GM13976 (cell line): ENCODE measurements at regions not wholly inside any gene's neighbourhood (a gene's known extent, or its start where the extent isn't known, plus 50 kb on each side); places are given as distances from the start of the nearest gene placed in this dataset.
"Not testable (repeated sequence)": the region's sequence is repeated elsewhere in the genome, so short reads cannot be mapped to it uniquely, and the experiment has no call there.

Experiments
- DNase-seq: peaks from one replicate; pipeline ENCODE4 v3.0.0; 2012; ENCODE audit warnings: low spot score
- in situ Hi-C: fragments of 300-500 bp; cut with MboI; formaldehyde crosslinking; loops from one replicate; pipeline ENCODE4 v1.12.0; 2022; ENCODE audit warnings: low sequenced_read_pairs, mixed read lengths, inconsistent platforms; ENCODE audit not compliant: unreplicated experiment
- TF ChIP-seq, protein P1 (sequence below): IDR thresholded peaks from 2 replicates; pipeline ENCODE4 v1.5.1; 2012; ENCODE audit warnings: borderline replicate concordance, mild to moderate bottlenecking; ENCODE audit not compliant: insufficient read depth; ENCODE audit errors: extremely low read depth, missing control alignments, control extremely low read depth

DNA sequence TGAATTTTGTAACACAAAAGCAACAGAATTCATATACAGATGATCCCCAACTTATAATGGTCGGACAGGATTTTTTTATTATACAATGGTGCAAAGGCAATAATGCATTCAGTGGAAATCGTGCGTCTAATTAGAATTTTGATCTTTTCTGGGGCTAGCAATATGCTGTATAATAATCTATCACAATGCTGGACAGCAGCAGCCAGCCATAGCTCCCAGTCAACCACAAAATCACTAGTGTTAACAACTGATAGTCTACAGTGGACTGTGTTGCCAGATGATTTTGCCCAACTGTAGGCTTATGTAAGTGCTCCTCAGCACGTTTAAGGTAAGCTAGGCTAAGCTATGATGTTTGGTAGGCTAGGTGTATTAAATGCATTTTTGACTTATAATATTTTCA lies 399.0 kb upstream of the SLC39A10 start:
- TF ChIP-seq, protein P1, sequence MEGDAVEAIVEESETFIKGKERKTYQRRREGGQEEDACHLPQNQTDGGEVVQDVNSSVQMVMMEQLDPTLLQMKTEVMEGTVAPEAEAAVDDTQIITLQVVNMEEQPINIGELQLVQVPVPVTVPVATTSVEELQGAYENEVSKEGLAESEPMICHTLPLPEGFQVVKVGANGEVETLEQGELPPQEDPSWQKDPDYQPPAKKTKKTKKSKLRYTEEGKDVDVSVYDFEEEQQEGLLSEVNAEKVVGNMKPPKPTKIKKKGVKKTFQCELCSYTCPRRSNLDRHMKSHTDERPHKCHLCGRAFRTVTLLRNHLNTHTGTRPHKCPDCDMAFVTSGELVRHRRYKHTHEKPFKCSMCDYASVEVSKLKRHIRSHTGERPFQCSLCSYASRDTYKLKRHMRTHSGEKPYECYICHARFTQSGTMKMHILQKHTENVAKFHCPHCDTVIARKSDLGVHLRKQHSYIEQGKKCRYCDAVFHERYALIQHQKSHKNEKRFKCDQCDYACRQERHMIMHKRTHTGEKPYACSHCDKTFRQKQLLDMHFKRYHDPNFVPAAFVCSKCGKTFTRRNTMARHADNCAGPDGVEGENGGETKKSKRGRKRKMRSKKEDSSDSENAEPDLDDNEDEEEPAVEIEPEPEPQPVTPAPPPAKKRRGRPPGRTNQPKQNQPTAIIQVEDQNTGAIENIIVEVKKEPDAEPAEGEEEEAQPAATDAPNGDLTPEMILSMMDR, result no peak
- no peak for DNase-seq
- in situ Hi-C loops, result no loop called here

DNA sequence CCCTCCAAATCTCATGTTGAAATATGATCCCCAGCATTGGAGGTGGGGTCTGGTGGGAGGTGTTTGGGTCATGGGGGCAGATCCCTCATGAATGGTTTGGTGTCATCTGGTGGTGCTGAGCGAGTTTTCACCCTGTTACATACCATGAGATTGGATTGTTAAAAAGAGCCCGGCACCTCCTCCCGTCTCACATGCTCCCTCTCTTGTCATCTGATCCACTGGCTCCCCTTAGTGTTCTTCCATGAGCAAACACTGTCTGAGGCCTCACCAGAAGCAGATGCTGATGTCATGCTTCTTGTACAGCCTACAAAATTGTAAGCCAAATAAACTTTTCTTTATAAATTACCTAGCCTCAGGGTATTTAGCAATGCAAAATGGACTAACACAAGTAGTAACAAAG lies 405.0 kb upstream of the SLC39A10 start:
- DNase-seq, result no peak
- TF ChIP-seq, protein P1, result no peak

DNA sequence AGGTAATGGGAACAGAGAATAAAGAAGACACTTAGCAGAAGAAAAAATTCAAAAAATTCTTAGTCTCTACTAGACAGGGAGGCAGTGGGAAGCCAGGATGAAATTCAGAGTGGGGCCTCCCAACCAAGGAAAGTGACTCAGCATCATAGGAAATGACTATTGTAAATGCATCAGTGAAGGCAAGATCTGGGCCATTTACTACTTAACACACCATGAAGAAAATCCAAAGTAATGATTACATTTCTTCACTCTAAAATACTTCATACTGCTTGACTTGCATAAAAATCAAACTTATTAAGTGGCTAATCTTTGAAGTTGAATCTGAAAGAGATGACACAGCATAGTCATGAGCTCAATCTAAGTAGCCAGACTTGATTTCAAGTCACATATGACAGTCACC lies 405.8 kb upstream of the SLC39A10 start:
- DNase-seq, result no peak
- TF ChIP-seq, protein P1, result no peak
- in situ Hi-C loops, result no loop called here

More for the DNA sequence above, 405.0 kb upstream of the SLC39A10 start:
- in situ Hi-C loops, result no loop called here

DNA sequence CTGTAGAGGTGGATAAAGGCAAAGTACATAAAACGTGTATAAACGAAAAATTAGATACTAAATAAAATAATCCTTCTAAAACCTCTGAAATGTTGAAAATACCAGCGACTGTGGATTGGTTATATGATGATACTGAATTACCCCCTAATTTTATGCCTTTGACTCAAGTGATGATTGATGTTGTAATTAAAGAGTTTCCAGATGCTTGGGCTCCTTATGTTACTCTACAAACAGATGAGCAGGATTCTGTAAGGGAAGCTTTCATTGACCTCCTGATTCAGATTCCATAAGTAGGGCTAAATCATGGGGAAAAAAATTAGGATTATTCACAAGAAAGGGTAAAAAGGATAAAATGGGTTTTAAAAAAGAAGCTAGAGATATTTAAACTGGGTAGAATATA lies 418.2 kb upstream of the SLC39A10 start:
- in situ Hi-C loops, result no loop called here
- TF ChIP-seq, protein P1, result no peak
- no peak for DNase-seq

DNA sequence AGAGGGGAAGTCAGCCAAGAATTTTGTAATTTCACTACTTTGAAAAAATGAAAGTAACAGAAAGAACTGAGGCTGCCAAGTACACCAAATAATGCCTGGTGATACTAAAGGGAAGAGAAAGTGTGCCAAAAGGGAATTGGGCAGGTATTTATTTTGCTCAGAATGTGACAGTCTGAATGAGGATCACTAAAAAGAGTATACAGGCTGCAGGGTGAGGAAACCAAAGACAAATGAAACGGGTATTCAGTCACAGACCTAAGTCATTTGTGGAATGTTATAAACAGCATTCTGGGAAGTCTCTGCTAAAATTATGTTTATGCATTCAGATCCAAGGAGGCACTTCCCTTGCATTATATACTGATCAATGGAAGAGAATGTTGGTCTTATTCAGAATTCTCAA lies 418.6 kb upstream of the SLC39A10 start:
- TF ChIP-seq, protein P1, result no peak
- no peak for DNase-seq
- in situ Hi-C loops, result no loop called here

DNA sequence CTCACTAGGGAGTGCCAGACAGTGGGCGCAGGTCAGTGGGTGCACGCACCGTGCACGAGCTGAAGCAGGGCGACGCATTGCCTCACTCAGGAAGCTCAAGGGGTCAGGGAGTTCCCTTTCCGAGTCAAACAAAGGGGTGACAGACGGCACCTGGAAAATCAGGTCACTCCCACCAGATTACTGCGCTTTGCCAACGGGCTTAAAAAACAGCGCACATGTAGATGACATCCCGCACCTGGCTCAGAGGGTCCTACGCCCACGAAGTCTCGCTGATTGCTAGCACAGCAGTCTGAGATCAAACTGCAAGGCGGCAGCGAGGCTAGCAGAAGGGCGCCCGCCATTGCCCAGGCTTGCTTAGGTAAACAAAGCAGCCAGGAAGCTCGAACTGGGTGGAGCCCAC lies 428.5 kb upstream of the SLC39A10 start:
- in situ Hi-C loops, DNase-seq: not testable (repeated sequence)

DNA sequence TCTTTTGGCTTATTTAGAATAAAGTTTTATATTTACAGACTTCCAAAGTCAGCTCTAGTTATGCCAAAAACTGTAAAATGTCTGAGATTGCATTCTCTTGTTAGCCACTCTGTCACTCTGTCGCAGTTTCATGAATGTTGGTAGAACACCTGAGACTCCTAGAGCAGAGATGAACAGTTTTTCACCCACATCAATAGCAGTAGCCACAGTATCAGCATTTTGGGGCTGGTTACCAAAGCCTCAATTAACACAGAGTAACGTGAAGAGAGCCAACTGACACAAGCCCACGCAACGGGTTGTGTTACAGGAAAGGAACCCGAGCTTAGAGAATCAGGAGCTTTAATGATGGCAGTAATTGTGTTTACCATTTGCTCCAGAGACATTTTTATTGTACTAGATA lies 443.0 kb upstream of the SLC39A10 start:
- TF ChIP-seq, protein P1, result no peak
- in situ Hi-C loops, result no loop called here
- no peak for DNase-seq
